Activated T-cell treated with anti-CD3 and anti-CD28 coated beads, Interleukin-2, amount 50 U/mL, for 4 hours (primary cell): ENCODE measurements at regions not wholly inside any gene's neighbourhood (a gene's known extent, or its start where the extent isn't known, plus 50 kb on each side); places are given as distances from the start of the nearest gene placed in this dataset.

Source experiments
- ATAC-seq, 2 donors: fragments of 200-7000 bp; cut with Tn5 transposase; one replicate each; pipeline ENCODE4 v1.10.0; 2021
- DNase-seq: peaks from one replicate; pipeline ENCODE4 v3.0.0-alpha.2; 2020
- H3K27me3 Mint-ChIP-seq: one replicate; pipeline ENCODE4 v1.8.0; 2021; ENCODE audit warnings: low read depth, mixed read lengths
- H3K36me3 Mint-ChIP-seq: one replicate; pipeline ENCODE4 v1.8.0; 2022; ENCODE audit warnings: mixed read lengths; ENCODE audit not compliant: insufficient read depth
- H3K4me1 Mint-ChIP-seq: one replicate; pipeline ENCODE4 v1.8.0; 2021; ENCODE audit warnings: low read depth, mixed read lengths
- H3K4me3 Mint-ChIP-seq: one replicate; pipeline ENCODE4 v1.8.0; 2021; ENCODE audit warnings: mild to moderate bottlenecking, moderate library complexity, mixed read lengths
- H3K9me3 Mint-ChIP-seq: one replicate; pipeline ENCODE4 v1.8.0; 2021; ENCODE audit warnings: mixed read lengths

DNA sequence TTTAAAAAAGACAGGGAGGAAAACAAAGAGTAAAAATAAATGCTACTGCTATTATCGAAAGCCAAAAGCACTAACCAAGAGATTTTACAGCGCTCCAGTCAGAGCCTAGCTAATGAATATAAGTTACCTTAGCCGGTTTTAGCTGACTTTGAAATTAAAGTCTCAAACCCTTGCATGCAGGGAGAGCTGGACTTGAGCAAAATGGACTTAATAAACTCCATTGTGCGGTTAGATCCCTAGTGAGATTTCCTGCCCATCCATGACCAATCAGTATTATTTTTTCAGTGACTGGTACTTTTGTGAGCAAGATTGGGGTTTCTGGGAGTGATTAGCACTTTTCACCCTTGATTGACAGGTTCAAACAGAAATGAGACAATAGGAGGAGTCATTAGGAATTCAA is 333.4 kb upstream of the ADGRL2 start:
- ATAC-seq (no peak), DNase-seq (no peak)
- no peaks in the 10 kb centered on the region for H3K4me1 Mint-ChIP-seq
- H3K4me3 Mint-ChIP-seq: no peak overlapping the region
- H3K36me3 Mint-ChIP-seq: no peaks in the 10 kb centered on the region
- no peaks in the 10 kb centered on the region for H3K9me3 Mint-ChIP-seq
- H3K27me3 Mint-ChIP-seq: no peaks in the 10 kb centered on the region

GRCh38 chr1:81466961-81467360 is 333.8 kb upstream of the ADGRL2 start:
- Mint-ChIP-seq H3K4me3 (no peak overlapping the region), H3K9me3 (no peaks in the 10 kb centered on the region), H3K36me3 (no peaks in the 10 kb centered on the region), H3K4me1 (no peaks in the 10 kb centered on the region), H3K27me3 (no peaks in the 10 kb centered on the region)
- DNase-seq (no peak), ATAC-seq (no peak)

GRCh38 chr1:81463936-81464837 is 336.5 kb upstream of the ADGRL2 start:
- Mint-ChIP-seq H3K27me3 (no peaks in the 10 kb centered on the region), H3K36me3 (no peaks in the 10 kb centered on the region), H3K4me3 (no peak overlapping the region), H3K9me3 (no peaks in the 10 kb centered on the region), H3K4me1 (no peaks in the 10 kb centered on the region)
- DNase-seq: no peak
- no peak for ATAC-seq

DNA sequence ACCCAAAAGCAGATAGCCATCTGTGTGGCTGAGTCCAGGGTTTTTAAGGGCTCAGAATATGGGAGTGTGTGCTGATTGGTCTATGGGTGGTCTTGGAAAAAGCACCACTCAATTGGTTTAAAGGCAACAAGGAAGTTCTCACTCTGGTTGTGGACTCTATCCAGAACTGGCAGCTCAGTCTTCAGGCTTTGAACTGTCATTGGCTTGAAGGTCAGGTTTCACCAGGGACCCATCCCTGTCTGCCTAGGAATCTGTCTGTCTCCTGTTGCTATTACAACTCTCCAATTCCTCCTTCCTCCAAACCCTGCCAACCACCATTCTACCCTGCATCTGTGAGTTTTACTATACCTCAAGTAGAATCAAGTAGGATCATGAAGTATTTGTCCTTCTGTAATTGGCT is 341.7 kb upstream of the ADGRL2 start:
- H3K4me3 Mint-ChIP-seq: no peak overlapping the region
- no peak for ATAC-seq

GRCh38 chr1:81458186-81458585 is 342.5 kb upstream of the ADGRL2 start:
- Mint-ChIP-seq H3K4me1 (no peaks in the 10 kb centered on the region), H3K9me3 (peaks cover 8% of the 10 kb centered on the region), H3K4me3 (no peak overlapping the region), H3K27me3 (no peaks in the 10 kb centered on the region), H3K36me3 (no peaks in the 10 kb centered on the region)
- ATAC-seq (no peak), DNase-seq (no peak)

More for the DNA sequence above, 341.7 kb upstream of the ADGRL2 start:
- peaks cover 8% of the 10 kb centered on the region for H3K9me3 Mint-ChIP-seq
- H3K4me1 Mint-ChIP-seq: no peaks in the 10 kb centered on the region
- no peaks in the 10 kb centered on the region for H3K27me3 Mint-ChIP-seq
- H3K36me3 Mint-ChIP-seq: no peaks in the 10 kb centered on the region
- no peak for DNase-seq

- H3K27me3 Mint-ChIP-seq: no peaks in the 10 kb centered on the region
- H3K9me3 Mint-ChIP-seq: peaks cover 8% of the 10 kb centered on the region
- H3K4me1 Mint-ChIP-seq: no peaks in the 10 kb centered on the region
- H3K36me3 Mint-ChIP-seq: no peaks in the 10 kb centered on the region
- DNase-seq (no peak), ATAC-seq (no peak)
- no peak overlapping the region for H3K4me3 Mint-ChIP-seq
These were observed 345.3 kb upstream of the ADGRL2 start for GRCh38 chr1:81455481-81455880.

DNA sequence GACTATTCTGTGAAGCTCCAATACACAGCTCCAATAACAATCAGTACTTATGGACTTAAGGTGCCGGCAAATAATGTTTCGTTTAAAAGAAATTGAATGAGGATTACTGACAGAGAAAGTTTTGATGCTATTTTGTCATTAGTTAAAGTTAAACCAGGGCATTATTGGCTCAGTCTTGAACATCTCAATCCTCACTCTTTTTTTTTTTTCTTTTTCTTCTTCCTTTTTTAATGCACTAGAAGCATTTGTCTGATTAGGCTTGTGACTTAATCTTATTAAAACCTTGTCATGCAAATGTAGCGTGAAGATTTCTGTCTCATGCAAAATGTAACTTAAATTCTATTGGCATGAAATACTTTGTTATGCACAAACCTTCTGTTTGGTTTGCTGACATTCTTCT is 346.8 kb upstream of the ADGRL2 start:
- Mint-ChIP-seq H3K27me3 (no peaks in the 10 kb centered on the region), H3K9me3 (peaks cover 8% of the 10 kb centered on the region), H3K4me3 (no peak overlapping the region), H3K4me1 (no peaks in the 10 kb centered on the region), H3K36me3 (no peaks in the 10 kb centered on the region)
- ATAC-seq: no peak
- no peak for DNase-seq

- Mint-ChIP-seq H3K9me3 (peaks cover 8% of the 10 kb centered on the region), H3K27me3 (no peaks in the 10 kb centered on the region), H3K36me3 (no peaks in the 10 kb centered on the region), H3K4me1 (no peaks in the 10 kb centered on the region), H3K4me3 (no peak overlapping the region)
- no peak for DNase-seq
- ATAC-seq: no peak
These were observed 347.4 kb upstream of the ADGRL2 start for GRCh38 chr1:81453367-81453703.

- peaks cover 8% of the 10 kb centered on the region for H3K9me3 Mint-ChIP-seq
- H3K4me3 Mint-ChIP-seq: no peak overlapping the region
- H3K4me1 Mint-ChIP-seq: no peaks in the 10 kb centered on the region
- no peaks in the 10 kb centered on the region for H3K36me3 Mint-ChIP-seq
- DNase-seq (no peak), ATAC-seq (no peak)
- H3K27me3 Mint-ChIP-seq: no peaks in the 10 kb centered on the region
These were observed 347.9 kb upstream of the ADGRL2 start for GRCh38 chr1:81452693-81453366.

DNA sequence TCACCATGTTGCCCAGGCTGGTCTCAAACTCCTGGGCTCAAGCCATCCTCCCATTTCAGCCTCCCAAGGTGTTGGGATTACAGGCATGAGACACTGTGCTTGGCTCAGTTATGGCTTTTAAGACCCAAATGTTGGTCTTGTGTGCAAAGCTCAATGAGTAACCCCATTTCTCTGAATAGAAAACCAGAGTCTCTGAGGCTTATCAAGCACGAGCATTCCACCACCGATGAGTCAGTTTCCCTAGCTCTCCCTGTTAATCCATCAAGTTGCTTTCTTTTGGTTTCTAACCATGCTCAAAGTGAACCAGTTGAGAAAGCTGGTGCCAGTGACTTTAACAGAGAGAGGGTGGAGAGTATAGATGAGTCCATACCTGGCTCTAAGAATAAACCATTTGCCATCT is 350.9 kb upstream of the ADGRL2 start:
- Mint-ChIP-seq H3K4me3 (no peak overlapping the region), H3K36me3 (no peaks in the 10 kb centered on the region), H3K9me3 (no peaks in the 10 kb centered on the region), H3K4me1 (no peaks in the 10 kb centered on the region), H3K27me3 (no peaks in the 10 kb centered on the region)
- ATAC-seq (no peak), DNase-seq (no peak)

- no peak for DNase-seq
- no peak for ATAC-seq
- no peaks in the 10 kb centered on the region for H3K9me3 Mint-ChIP-seq
- H3K27me3 Mint-ChIP-seq: no peaks in the 10 kb centered on the region
- no peaks in the 10 kb centered on the region for H3K4me1 Mint-ChIP-seq
- no peaks in the 10 kb centered on the region for H3K36me3 Mint-ChIP-seq
- no peak overlapping the region for H3K4me3 Mint-ChIP-seq
These were observed 354.6 kb upstream of the ADGRL2 start for GRCh38 chr1:81446000-81446669.

DNA sequence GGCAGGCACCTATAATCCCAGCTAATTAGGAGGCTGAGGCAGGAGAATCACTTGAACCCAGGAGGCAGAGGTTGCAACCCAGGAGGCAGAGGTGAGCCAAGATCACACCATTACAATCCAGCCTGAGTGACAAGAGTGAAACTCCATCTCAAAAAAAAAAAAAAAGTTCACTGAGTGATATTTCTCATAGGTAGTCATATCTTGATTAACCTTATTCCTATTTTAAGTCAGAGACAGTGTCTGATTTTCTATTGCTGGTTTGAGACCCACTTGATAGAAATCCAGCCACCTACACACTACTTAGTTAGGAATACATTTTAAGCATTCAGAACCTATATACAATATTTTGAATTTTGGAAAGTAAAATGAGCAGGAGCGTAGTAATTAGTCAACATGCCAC is 357.4 kb upstream of the ADGRL2 start:
- Mint-ChIP-seq H3K4me1 (no peaks in the 10 kb centered on the region), H3K4me3 (no peak overlapping the region), H3K9me3 (no peaks in the 10 kb centered on the region), H3K36me3 (no peaks in the 10 kb centered on the region), H3K27me3 (no peaks in the 10 kb centered on the region)
- DNase-seq: no peak
- ATAC-seq: no peak

- Mint-ChIP-seq H3K9me3 (no peaks in the 10 kb centered on the region), H3K4me1 (no peaks in the 10 kb centered on the region), H3K4me3 (no peak overlapping the region), H3K27me3 (no peaks in the 10 kb centered on the region), H3K36me3 (no peaks in the 10 kb centered on the region)
- no peak for ATAC-seq
- DNase-seq: no peak
These were observed 361.5 kb upstream of the ADGRL2 start for GRCh38 chr1:81439046-81439823.

DNA sequence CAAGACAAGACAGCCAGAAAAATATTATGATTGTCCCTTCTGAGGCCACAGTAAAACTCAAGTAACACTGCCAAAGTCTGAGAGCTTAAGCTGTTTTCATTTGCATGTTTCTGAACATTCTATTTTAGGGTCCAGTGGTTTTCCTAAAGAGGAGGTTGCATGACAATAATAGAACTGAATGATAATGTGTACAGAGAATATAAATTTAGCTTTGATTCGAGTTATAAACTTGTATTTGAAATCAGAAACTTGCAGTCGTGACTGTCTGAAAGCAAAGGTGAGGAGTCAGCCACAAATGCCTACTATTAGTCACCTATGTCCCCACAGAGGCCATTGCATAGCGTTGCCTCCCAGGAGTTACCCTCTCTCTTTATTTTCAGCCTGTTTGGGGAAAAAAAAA is 363.1 kb upstream of the ADGRL2 start:
- no peak for ATAC-seq
- no peaks in the 10 kb centered on the region for H3K9me3 Mint-ChIP-seq
- no peaks in the 10 kb centered on the region for H3K36me3 Mint-ChIP-seq
- H3K27me3 Mint-ChIP-seq: no peaks in the 10 kb centered on the region
- no peak overlapping the region for H3K4me3 Mint-ChIP-seq
- no peaks in the 10 kb centered on the region for H3K4me1 Mint-ChIP-seq
- no peak for DNase-seq
